ENCODE measurements at regions not wholly inside any gene's neighbourhood (a gene's known extent, or its start where the extent isn't known, plus 50 kb on each side); places are given as distances from the start of the nearest gene placed in this dataset.

- no peak for TF ChIP-seq CTCF (IDR thresholded peaks at IDR 0.05; ENCODE audit: low read depth, low read length)
Measured at GRCh38 chr2:143968360-143968759, 551.6 kb downstream of the ZEB2 start.

GRCh38 chr2:143965493-143966164, 554.3 kb downstream of the ZEB2 start:
- H3K4me3 ChIP-seq (ENCODE audit: low read depth, low read length), result no peak overlapping the region
- no peak for TF ChIP-seq CTCF (IDR thresholded peaks at IDR 0.05; ENCODE audit: low read depth, low read length)

More at GRCh38 chr2:143968360-143968759, 551.6 kb downstream of the ZEB2 start:
- no peak overlapping the region for H3K4me3 ChIP-seq (ENCODE audit: low read depth, low read length)

GRCh38 chr2:143964891-143965290, 555.0 kb downstream of the ZEB2 start:
- TF ChIP-seq CTCF (IDR thresholded peaks at IDR 0.05; ENCODE audit: low read depth, low read length), result no peak
- no peak overlapping the region for H3K4me3 ChIP-seq (ENCODE audit: low read depth, low read length)

GRCh38 chr2:143960177-143960576, 559.7 kb downstream of the ZEB2 start:
- no peak for TF ChIP-seq CTCF (IDR thresholded peaks at IDR 0.05; ENCODE audit: low read depth, low read length)

GRCh38 chr2:143957321-143957720, 562.6 kb downstream of the ZEB2 start:
- H3K4me3 ChIP-seq (ENCODE audit: low read depth, low read length), result no peak overlapping the region
- no peak for TF ChIP-seq CTCF (IDR thresholded peaks at IDR 0.05; ENCODE audit: low read depth, low read length)

More at GRCh38 chr2:143960177-143960576, 559.7 kb downstream of the ZEB2 start:
- no peak overlapping the region for H3K4me3 ChIP-seq (ENCODE audit: low read depth, low read length)

GRCh38 chr2:143955401-143956065, 564.4 kb downstream of the ZEB2 start:
- no peak overlapping the region for H3K4me3 ChIP-seq (ENCODE audit: low read depth, low read length)
- no peak for TF ChIP-seq CTCF (IDR thresholded peaks at IDR 0.05; ENCODE audit: low read depth, low read length)

GRCh38 chr2:143954844-143955243, 565.1 kb downstream of the ZEB2 start:
- TF ChIP-seq CTCF (IDR thresholded peaks at IDR 0.05; ENCODE audit: low read depth, low read length), result no peak

More at GRCh38 chr2:143954844-143955243, 565.1 kb downstream of the ZEB2 start:
- no peak overlapping the region for H3K4me3 ChIP-seq (ENCODE audit: low read depth, low read length)
